Epithelial cell of esophagus (primary cell): ENCODE measurements at regions not wholly inside any gene's neighbourhood (a gene's known extent, or its start where the extent isn't known, plus 50 kb on each side); places are given as distances from the start of the nearest gene placed in this dataset.

Experiments
- DNase-seq: peaks from one replicate; pipeline ENCODE4 v3.0.0; 2010; ENCODE audit warnings: low read depth
- H3K4me3 ChIP-seq: 2 replicates; pipeline ENCODE4 v1.5.1; 2011; ENCODE audit warnings: mild to moderate bottlenecking, low read length, control low read depth
- CTCF ChIP-seq: IDR thresholded peaks from 2 replicates; pipeline ENCODE4 v1.5.1; 2011; ENCODE audit warnings: low read depth, mild to moderate bottlenecking, low read length, control low read depth, inconsistent platforms; ENCODE audit not compliant: insufficient read depth; ENCODE audit errors: missing control alignments

DNA sequence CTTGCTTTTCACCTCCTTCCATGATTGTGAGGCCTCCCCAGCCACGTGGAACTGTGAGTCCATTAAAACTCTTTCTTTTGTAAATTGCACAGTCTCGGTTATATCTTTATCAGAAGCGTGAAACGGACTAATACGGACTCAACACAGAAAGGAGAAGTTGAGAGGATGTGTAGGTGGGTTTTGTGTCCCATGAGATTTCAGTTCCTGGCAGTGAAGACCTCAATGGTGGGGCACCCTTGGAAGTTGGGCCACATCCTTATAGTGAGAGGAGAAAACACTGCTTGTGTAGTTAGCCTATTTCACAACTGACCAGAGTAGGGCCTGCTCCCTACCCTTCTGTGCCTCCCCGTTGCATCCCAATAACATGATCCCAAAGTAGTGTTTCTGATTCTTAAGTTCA lies 98.9 kb upstream of the TNC start:
- TF ChIP-seq CTCF = no peak
- no peak overlapping the region for H3K4me3 ChIP-seq

GRCh38 chr9:115220319-115221005 lies 102.5 kb upstream of the TNC start:
- DNase-seq = peak; percentile 96
- no peak for TF ChIP-seq CTCF
- no peak overlapping the region for H3K4me3 ChIP-seq

More for the DNA sequence above, 98.9 kb upstream of the TNC start:
- no peak for DNase-seq

DNA sequence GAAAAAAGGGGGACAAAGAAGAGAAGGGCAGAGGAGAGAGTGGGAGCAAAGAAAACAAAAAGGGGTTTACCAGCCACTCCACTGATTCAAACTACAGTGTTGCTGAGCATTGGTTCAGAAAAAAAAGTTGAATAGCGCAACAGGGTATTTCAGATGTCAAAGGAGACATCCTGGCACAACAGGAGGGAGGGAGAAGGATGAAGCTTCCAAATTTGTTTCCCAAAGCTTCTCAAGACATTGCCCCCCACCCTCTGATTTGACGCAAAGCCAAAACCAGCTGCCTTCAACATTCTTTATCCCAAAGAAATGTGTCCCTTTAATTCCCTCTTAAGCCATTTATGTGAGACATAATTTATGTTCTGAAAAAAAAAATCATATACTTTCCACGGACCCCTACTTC lies 105.5 kb upstream of the TNC start:
- no peak overlapping the region for H3K4me3 ChIP-seq
- no peak for TF ChIP-seq CTCF
- no peak for DNase-seq

DNA sequence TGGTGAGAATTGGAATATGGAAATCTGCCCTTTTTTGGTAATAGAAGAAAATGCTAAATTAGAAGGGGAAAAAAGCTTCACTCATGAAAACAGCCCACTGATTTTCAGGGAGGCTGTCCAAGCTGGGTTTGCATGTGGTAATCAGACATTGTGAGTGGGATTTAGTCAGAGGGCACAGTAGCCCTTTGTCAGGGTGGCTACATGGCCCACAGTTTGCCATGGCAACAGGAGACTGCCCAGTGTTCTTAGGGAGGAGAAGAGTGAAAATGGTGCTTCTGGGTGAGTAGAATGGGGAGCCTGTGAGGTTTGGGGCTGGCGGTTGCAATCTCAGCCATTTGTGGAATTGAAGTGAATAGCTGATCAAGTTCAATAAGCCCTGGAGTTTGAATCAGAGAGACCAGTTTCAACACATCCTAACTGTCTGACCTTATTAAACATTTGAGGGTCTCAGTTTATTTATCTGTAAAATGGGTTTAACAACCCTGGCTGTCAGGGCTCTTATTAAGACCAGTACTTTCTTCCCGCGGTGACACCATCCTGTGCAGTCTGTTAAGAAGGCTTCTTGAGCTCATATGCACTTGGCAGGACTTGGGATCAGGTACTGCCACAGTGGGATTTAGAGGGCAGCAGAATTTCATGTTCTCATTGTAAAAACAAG lies 107.6 kb upstream of the TNC start:
- H3K4me3 ChIP-seq = no peak overlapping the region
- no peak for TF ChIP-seq CTCF
- DNase-seq = no peak

- TF ChIP-seq CTCF = no peak
- no peak for DNase-seq
Measured at GRCh38 chr9:115226152-115226551, 108.2 kb upstream of the TNC start.

DNA sequence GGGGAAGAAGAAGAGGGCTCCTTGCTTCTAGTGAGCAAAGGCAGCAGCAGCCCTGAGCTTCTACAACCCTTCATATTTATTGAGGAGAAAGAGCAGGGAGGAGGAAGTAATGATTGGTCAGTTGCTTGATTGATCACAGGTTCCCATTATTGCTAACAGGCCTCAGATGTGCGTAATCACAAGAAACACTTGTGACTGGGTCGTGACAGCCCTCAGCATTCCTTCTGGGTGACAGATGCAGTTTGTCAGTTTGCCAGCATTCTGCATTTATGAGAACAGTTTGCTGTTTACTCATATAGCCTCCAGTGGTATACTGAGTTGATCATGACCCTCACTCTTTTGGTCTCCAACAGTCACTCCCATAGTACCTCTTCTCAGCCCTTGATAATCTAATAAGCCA lies 111.5 kb upstream of the TNC start:
- no peak overlapping the region for H3K4me3 ChIP-seq
- no peak for TF ChIP-seq CTCF
- DNase-seq = peak; percentile 91

More at GRCh38 chr9:115226152-115226551, 108.2 kb upstream of the TNC start:
- H3K4me3 ChIP-seq = no peak overlapping the region
